T-cell (primary cell): ENCODE measurements at regions not wholly inside any gene's neighbourhood (a gene's known extent, or its start where the extent isn't known, plus 50 kb on each side); places are given as distances from the start of the nearest gene placed in this dataset.

Source experiments
- ATAC-seq, 4 experiments: fragments of 200-7000 bp in 3 of 4; fragments of 150-1000 bp in 1 of 4; cut with Tn5 transposase; replicated peaks in 1 of 4; 1 replicate in 3 of 4; 2 replicates in 1 of 4; pipeline ENCODE4 v1.10.0; 2021; ENCODE audit warnings: moderate library complexity in 3 of 4, mild to moderate bottlenecking in 2 of 4, moderate number of reproducible peaks in 1 of 4
- CTCF ChIA-PET, 2 donors: fragments of 300-600 bp; sonication (Branson Sonifier 250); formaldehyde crosslinking; loops; one replicate each; lab custom pipeline; 2022; ENCODE audit warnings: antibody characterized with exemption in 2 of 2; lab: Charles Lee
- POLR2A ChIA-PET, 2 donors: fragments of 300-600 bp; sonication (Branson Sonifier 250); formaldehyde crosslinking; loops; one replicate each; lab custom pipeline; 2022; ENCODE audit warnings: antibody characterized with exemption in 2 of 2; lab: Charles Lee
- DNase-seq, 35 experiments: peaks; one replicate each; pipeline versions ENCODE4 v3.0.0 to v3.0.0-alpha.2; 2013 to 2023
- H3K27ac ChIP-seq: one replicate; pipeline ENCODE4 v1.5.1; 2013; ENCODE audit warnings: low read length
- H3K27me3 ChIP-seq, 2 experiments: replicated peaks in 1 of 2; 1 replicate in 1 of 2; 2 replicates in 1 of 2; pipeline versions ENCODE4 v1.6.1 to v1.7.0; 2013; ENCODE audit warnings: low read length in 1 of 2, mixed read lengths in 1 of 2; ENCODE audit not compliant: control insufficient read depth in 2 of 2, insufficient read depth in 2 of 2; ENCODE audit errors: extremely low read depth in 1 of 2
- H3K36me3 ChIP-seq, 2 donors: 1 replicate in 1 of 2; 2 replicates in 1 of 2; pipeline versions ENCODE4 v1.6.1 to v1.7.0; 2013; ENCODE audit warnings: low read length in 1 of 2; ENCODE audit not compliant: control insufficient read depth in 2 of 2, insufficient read depth in 1 of 2; ENCODE audit errors: extremely low read depth in 1 of 2
- H3K4me1 ChIP-seq, 2 experiments: 1 replicate in 1 of 2; 2 replicates in 1 of 2; pipeline versions ENCODE4 v1.6.1 to v1.7.0; 2013; ENCODE audit warnings: low read length in 2 of 2, mixed read lengths in 1 of 2; ENCODE audit not compliant: insufficient read depth in 2 of 2, control insufficient read depth in 1 of 2; ENCODE audit errors: extremely low read depth in 1 of 2
- H3K4me3 ChIP-seq, 2 donors: 1 replicate in 1 of 2; 2 replicates in 1 of 2; pipeline versions ENCODE4 v1.5.1 to v1.7.0; 2013; ENCODE audit warnings: mild to moderate bottlenecking in 2 of 2, low read length in 1 of 2, moderate library complexity in 1 of 2; ENCODE audit not compliant: control insufficient read depth in 1 of 2; ENCODE audit errors: extremely low read depth in 1 of 2
- H3K9me3 ChIP-seq: 2 replicates; pipeline ENCODE4 v1.7.0; 2013
- H3K27ac Mint-ChIP-seq, 2 donors: one replicate each; pipeline ENCODE4 v1.8.0; 2020 to 2021; ENCODE audit warnings: mild to moderate bottlenecking in 2 of 2, mixed read lengths in 2 of 2
- H3K27me3 Mint-ChIP-seq, 2 donors: one replicate each; pipeline ENCODE4 v1.8.0; 2021 to 2022; ENCODE audit warnings: mixed read lengths in 2 of 2
- H3K36me3 Mint-ChIP-seq: one replicate; pipeline ENCODE4 v1.8.0; 2021; ENCODE audit warnings: mixed read lengths
- H3K4me1 Mint-ChIP-seq, 3 donors: one replicate each; pipeline ENCODE4 v1.8.0; 2020 to 2022; ENCODE audit warnings: mixed read lengths in 3 of 3, mild to moderate bottlenecking in 1 of 3
- H3K4me3 Mint-ChIP-seq, 3 donors: one replicate each; pipeline ENCODE4 v1.8.0; 2020 to 2022; ENCODE audit warnings: mild to moderate bottlenecking in 3 of 3, mixed read lengths in 3 of 3, moderate library complexity in 3 of 3
- H3K9me3 Mint-ChIP-seq, 3 donors: one replicate each; pipeline ENCODE4 v1.8.0; 2020 to 2022; ENCODE audit warnings: mixed read lengths in 3 of 3
- WGBS: methylation state at CpG from one replicate; pipeline ENCODE4 v1.1.5; 2013; ENCODE audit warnings: missing lambda C conversion rate; ENCODE audit not compliant: insufficient coverage; 5-methylcytosine and 5-hydroxymethylcytosine counted together

DNA sequence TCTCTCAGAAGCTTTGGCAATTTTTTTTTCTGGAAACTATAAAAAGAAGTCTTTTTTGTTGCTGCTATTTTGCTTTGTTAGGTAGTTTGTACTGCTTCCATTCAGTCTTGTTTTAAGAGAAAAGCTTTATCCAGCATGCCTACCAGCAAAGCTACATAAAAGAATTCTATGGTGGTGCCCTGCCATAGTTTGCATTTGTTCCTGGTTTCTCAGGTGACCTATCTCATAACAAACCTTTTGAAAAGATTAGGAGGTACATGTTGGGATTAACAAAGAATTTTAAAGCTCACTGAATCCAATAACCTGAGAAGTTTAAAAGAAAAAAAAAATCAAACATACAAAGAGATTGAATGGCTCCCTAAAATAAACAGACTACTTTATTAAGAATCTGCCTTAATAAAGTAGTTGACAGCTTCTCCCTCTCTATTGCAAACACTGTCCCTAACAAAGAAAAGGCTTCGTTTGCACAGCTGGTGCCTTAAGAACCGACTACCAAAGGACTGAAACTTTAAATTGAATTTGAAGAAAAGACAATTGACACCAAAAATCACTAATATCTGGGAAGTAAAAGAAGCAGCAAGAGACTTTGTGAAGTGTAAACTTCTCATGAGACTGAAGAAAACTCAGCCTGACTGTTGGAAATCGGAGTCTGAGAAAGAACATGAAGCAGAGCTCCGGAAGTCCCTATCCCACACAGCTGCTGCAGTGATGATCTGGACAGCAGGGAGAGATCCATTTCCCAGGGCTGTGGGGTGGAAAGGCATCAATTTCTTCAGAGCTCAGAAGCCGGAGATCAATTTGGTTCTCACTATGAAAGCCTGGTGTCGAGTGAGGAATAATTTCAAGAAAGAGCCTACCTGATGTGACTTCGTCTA is 102.7 kb upstream of the PLEKHA5 start:
- no peak overlapping the region for H3K4me3 Mint-ChIP-seq
- POLR2A ChIA-PET, result no interaction called here
- no peaks in the 10 kb centered on the region for H3K4me1 Mint-ChIP-seq
- DNase-seq (no peak), ATAC-seq (no peak)
- Histone ChIP-seq H3K9me3 (no peaks in the 10 kb centered on the region), H3K4me1 (no peaks in the 10 kb centered on the region), H3K36me3 (no peaks in the 10 kb centered on the region), H3K4me3 (no peak overlapping the region), H3K27ac (no peak overlapping the region), H3K27me3 (peaks cover 0 to 2% of the 10 kb centered on the region in 2 experiments)
- H3K36me3 Mint-ChIP-seq, result no peaks in the 10 kb centered on the region
- no peaks in the 10 kb centered on the region for H3K9me3 Mint-ChIP-seq
- H3K27me3 Mint-ChIP-seq, result peaks cover 4% of the 10 kb centered on the region in 2 donors
- H3K27ac Mint-ChIP-seq, result no peak overlapping the region
- CTCF ChIA-PET, result no interaction called here
- 60% methylated on average over 1 of the region's 7 CpGs for WGBS

DNA sequence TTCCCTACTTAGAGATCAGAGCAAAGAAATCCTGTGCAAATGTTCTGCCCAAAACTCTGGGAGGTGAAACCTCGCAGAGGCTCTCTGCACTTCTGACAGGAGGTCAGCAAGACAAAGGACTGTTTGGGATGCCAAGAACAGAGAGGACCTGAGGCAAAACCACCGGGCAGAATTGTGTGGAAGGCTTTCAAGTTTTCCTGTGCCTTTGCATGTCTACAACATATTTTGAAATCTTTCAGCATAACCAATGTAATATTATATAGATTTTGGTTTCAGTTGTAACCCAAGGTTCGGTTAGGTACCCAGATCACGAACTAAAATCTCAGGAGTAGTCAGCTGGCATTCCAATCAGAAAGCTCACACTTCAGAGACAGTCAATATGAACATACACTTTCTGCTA is 99.4 kb upstream of the PLEKHA5 start:
- no peaks in the 10 kb centered on the region for H3K27me3 ChIP-seq
- Mint-ChIP-seq H3K4me3 (no peak overlapping the region), H3K36me3 (no peaks in the 10 kb centered on the region), H3K27ac (no peak overlapping the region), H3K27me3 (peaks cover 4% of the 10 kb centered on the region in 2 donors), H3K9me3 (peaks cover 0 to 11% (median 0%) of the 10 kb centered on the region in 3 donors), H3K4me1 (no peaks in the 10 kb centered on the region)
- ChIA-PET CTCF (no interaction called here), POLR2A (no interaction called here)
- no peaks in the 10 kb centered on the region for H3K36me3 ChIP-seq
- H3K27ac ChIP-seq, result no peak overlapping the region
- no CpG with 5 or more reads among the region's 4 CpGs for WGBS
- H3K4me3 ChIP-seq, result no peak overlapping the region
- DNase-seq, result no peak
- no peak for ATAC-seq
- H3K9me3 ChIP-seq, result no peaks in the 10 kb centered on the region
- no peaks in the 10 kb centered on the region for H3K4me1 ChIP-seq

DNA sequence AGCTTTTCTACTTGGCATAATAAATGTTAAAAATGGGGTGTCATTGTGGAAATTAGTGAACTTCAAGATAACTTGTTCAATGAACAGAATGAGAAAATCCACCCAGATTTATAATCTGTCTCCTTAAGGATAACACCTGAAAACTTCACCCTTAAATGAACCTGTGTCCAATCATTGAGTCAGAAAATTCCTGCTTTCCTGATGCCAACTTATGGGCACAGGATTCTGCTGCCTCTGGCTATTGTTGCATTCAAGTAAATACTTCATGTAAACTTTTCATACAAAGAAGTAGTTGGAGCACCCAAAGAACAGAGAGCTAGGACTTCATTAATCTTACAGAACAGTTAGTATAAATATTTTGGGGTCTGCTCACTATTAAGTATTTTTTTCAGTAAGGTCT is 98.9 kb upstream of the PLEKHA5 start:
- H3K4me3 ChIP-seq, result no peak overlapping the region
- Mint-ChIP-seq H3K36me3 (no peaks in the 10 kb centered on the region), H3K27ac (no peak overlapping the region), H3K27me3 (peaks cover 4% of the 10 kb centered on the region in 2 donors), H3K9me3 (peaks cover 0 to 11% (median 0%) of the 10 kb centered on the region in 3 donors), H3K4me3 (no peak overlapping the region), H3K4me1 (no peaks in the 10 kb centered on the region)
- ATAC-seq (no peak), DNase-seq (no peak)
- no peaks in the 10 kb centered on the region for H3K9me3 ChIP-seq
- CTCF ChIA-PET, result no interaction called here
- no peaks in the 10 kb centered on the region for H3K36me3 ChIP-seq
- no peaks in the 10 kb centered on the region for H3K4me1 ChIP-seq
- POLR2A ChIA-PET, result no interaction called here
- no peak overlapping the region for H3K27ac ChIP-seq
- no peaks in the 10 kb centered on the region for H3K27me3 ChIP-seq

DNA sequence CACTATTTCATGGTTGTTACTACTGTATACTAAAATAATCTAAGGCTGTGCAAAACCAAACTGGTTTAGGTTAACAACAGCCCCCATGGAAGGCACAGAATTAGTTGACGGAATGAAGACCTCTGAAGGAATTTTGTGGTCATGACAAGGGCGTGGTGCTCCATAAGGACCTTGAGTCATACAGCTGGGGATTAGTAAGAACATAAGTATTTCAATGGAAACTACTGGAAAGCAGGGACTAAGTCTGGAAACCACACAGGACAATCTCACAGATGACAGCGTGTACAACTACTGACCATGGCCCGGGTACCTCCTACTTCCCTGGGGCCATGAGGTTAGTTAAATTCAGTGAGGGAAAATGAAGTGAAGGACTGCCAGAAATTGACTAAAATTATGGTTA is 98.5 kb upstream of the PLEKHA5 start:
- H3K4me1 Mint-ChIP-seq, result no peaks in the 10 kb centered on the region
- 94% methylated on average over 2 of the region's 4 CpGs for WGBS

DNA sequence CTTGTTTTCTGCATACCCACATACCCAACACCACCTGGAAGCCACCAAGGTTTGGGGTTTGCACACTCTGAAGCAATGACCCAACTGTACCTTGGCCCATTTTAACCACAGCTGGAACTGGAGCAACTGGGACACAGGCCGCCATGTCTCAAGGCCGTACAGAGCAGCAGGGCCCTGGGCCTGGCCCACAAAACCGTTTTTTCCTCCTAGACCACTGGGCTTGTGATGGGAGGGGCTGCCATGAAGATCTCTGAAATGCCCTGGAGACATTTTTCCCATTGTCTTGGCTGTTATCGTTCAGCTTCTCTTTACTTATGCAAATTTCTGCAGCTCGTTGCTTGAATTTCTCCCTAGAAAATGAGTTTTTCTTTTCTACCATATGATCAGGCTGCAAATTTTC is 96.7 kb upstream of the PLEKHA5 start:
- DNase-seq (no peak), ATAC-seq (no peak)
- Histone ChIP-seq H3K27ac (no peak overlapping the region), H3K4me1 (no peaks in the 10 kb centered on the region), H3K27me3 (no peaks in the 10 kb centered on the region), H3K4me3 (no peak overlapping the region), H3K36me3 (no peaks in the 10 kb centered on the region), H3K9me3 (no peaks in the 10 kb centered on the region)
- Mint-ChIP-seq H3K4me3 (no peak overlapping the region), H3K36me3 (no peaks in the 10 kb centered on the region), H3K27ac (no peak overlapping the region), H3K9me3 (peaks cover 0 to 11% (median 0%) of the 10 kb centered on the region in 3 donors), H3K27me3 (no peaks in the 10 kb centered on the region), H3K4me1 (no peaks in the 10 kb centered on the region)
- WGBS, result 74% methylated on average over 4 of the region's 5 CpGs
- ChIA-PET CTCF (no interaction called here), POLR2A (no interaction called here)

More for the DNA sequence above, 98.5 kb upstream of the PLEKHA5 start:
- no peaks in the 10 kb centered on the region for H3K9me3 ChIP-seq
- H3K27ac Mint-ChIP-seq, result no peak overlapping the region
- ATAC-seq (no peak), DNase-seq (no peak)
- H3K36me3 Mint-ChIP-seq, result no peaks in the 10 kb centered on the region
- H3K9me3 Mint-ChIP-seq, result peaks cover 0 to 11% (median 0%) of the 10 kb centered on the region in 3 donors
- POLR2A ChIA-PET, result no interaction called here
- no peak overlapping the region for H3K4me3 ChIP-seq
- no peaks in the 10 kb centered on the region for H3K4me1 ChIP-seq
- CTCF ChIA-PET, result no interaction called here
- no peaks in the 10 kb centered on the region for H3K27me3 ChIP-seq
- H3K27ac ChIP-seq, result no peak overlapping the region
- no peaks in the 10 kb centered on the region for H3K36me3 ChIP-seq
- no peak overlapping the region for H3K4me3 Mint-ChIP-seq
- H3K27me3 Mint-ChIP-seq, result peaks cover 4% of the 10 kb centered on the region in 2 donors

DNA sequence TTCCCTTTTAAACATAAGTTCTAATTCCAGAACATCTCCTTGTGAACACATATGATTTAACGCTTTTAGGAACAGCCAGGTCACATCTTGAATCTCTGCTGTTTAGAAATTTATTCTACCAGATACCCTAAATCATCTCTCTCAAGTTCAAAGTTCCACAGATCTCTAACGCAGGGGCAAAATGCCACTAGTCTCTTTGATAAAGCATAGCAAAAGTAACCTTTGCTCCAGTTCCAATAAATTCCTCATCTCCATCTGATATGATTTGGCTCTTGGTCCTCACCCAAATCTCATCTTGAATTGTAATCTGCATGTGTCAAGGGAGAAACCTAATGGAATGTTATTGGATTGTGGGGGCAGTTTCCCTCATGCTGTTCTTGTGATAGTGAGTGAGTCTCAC is 96.3 kb upstream of the PLEKHA5 start:
- H3K4me3 ChIP-seq, result no peak overlapping the region
- no peaks in the 10 kb centered on the region for H3K27me3 ChIP-seq
- POLR2A ChIA-PET, result no interaction called here
- H3K27ac ChIP-seq, result no peak overlapping the region
- Mint-ChIP-seq H3K4me3 (no peak overlapping the region), H3K27me3 (no peaks in the 10 kb centered on the region), H3K36me3 (no peaks in the 10 kb centered on the region), H3K27ac (no peak overlapping the region), H3K4me1 (no peaks in the 10 kb centered on the region), H3K9me3 (peaks cover 0 to 11% (median 0%) of the 10 kb centered on the region in 3 donors)
- DNase-seq (no peak), ATAC-seq (no peak)
- H3K9me3 ChIP-seq, result no peaks in the 10 kb centered on the region
- no peaks in the 10 kb centered on the region for H3K36me3 ChIP-seq
- CTCF ChIA-PET, result no interaction called here
- 84% methylated on average over 2 of the region's 2 CpGs for WGBS
- H3K4me1 ChIP-seq, result no peaks in the 10 kb centered on the region
